Osteocyte (in vitro differentiated cells): ENCODE measurements at regions not wholly inside any gene's neighbourhood (a gene's known extent, or its start where the extent isn't known, plus 50 kb on each side); places are given as distances from the start of the nearest gene placed in this dataset.
A peak's percentile ranks its signal among the peaks of the same experiment; 100 is the strongest.

Experiments used
- DNase-seq: peaks from one replicate; pipeline ENCODE4 v3.0.0; 2021; ENCODE audit warnings: mixed read lengths; ENCODE audit not compliant: unreplicated experiment; ENCODE audit errors: extremely low spot score
- H3K27ac Mint-ChIP-seq: one replicate; pipeline ENCODE4 v1.8.0; 2021; ENCODE audit warnings: mild to moderate bottlenecking, mixed read lengths; ENCODE audit not compliant: unreplicated experiment
- H3K27me3 Mint-ChIP-seq: one replicate; pipeline ENCODE4 v1.8.0; 2021; ENCODE audit warnings: mixed read lengths; ENCODE audit not compliant: unreplicated experiment
- H3K36me3 Mint-ChIP-seq: one replicate; pipeline ENCODE4 v1.8.0; 2021; ENCODE audit warnings: mixed read lengths; ENCODE audit not compliant: unreplicated experiment
- H3K4me1 Mint-ChIP-seq: one replicate; pipeline ENCODE4 v1.8.0; 2021; ENCODE audit warnings: mixed read lengths; ENCODE audit not compliant: unreplicated experiment
- H3K4me3 Mint-ChIP-seq: one replicate; pipeline ENCODE4 v1.8.0; 2021; ENCODE audit warnings: mild to moderate bottlenecking, moderate library complexity, mixed read lengths; ENCODE audit not compliant: unreplicated experiment
- H3K9me3 Mint-ChIP-seq: one replicate; pipeline ENCODE4 v1.8.0; 2021; ENCODE audit warnings: mixed read lengths; ENCODE audit not compliant: unreplicated experiment
- CTCF ChIP-seq: fragments of 200-600 bp; sonication (generic); IDR thresholded peaks from 2 replicates; pipeline ENCODE4 v1.5.0; 2021; ENCODE audit warnings: antibody characterized with exemption, mild to moderate bottlenecking, moderate library complexity

- DNase-seq, result peak; percentile 68
- Mint-ChIP-seq H3K36me3 (no peaks in the 10 kb centered on the region), H3K27me3 (peaks cover 45% of the 10 kb centered on the region), H3K27ac (no peak overlapping the region), H3K4me3 (no peak overlapping the region), H3K4me1 (peaks cover 16% of the 10 kb centered on the region), H3K9me3 (no peaks in the 10 kb centered on the region)
- TF ChIP-seq CTCF, result no peak
Observed at GRCh38 chr9:87826331-87826730, 56.3 kb upstream of the SPATA31E1 start.

GRCh38 chr9:87827341-87827740, 55.3 kb upstream of the SPATA31E1 start:
- H3K27me3 Mint-ChIP-seq, result peaks cover 37% of the 10 kb centered on the region
- H3K36me3 Mint-ChIP-seq, result no peaks in the 10 kb centered on the region
- no peak overlapping the region for H3K27ac Mint-ChIP-seq
- no peaks in the 10 kb centered on the region for H3K9me3 Mint-ChIP-seq
- no peak for DNase-seq
- H3K4me3 Mint-ChIP-seq, result no peak overlapping the region
- no peak for TF ChIP-seq CTCF
- peaks cover 18% of the 10 kb centered on the region for H3K4me1 Mint-ChIP-seq

GRCh38 chr9:87829756-87830155, 52.9 kb upstream of the SPATA31E1 start:
- TF ChIP-seq CTCF, result no peak

GRCh38 chr9:87830446-87830845, 52.2 kb upstream of the SPATA31E1 start:
- DNase-seq, result no peak
- Mint-ChIP-seq H3K27ac (no peak overlapping the region), H3K9me3 (no peaks in the 10 kb centered on the region)

More at GRCh38 chr9:87829756-87830155, 52.9 kb upstream of the SPATA31E1 start:
- H3K27ac Mint-ChIP-seq, result no peak overlapping the region
- H3K27me3 Mint-ChIP-seq, result peaks cover 38% of the 10 kb centered on the region
- no peak for DNase-seq
- H3K4me3 Mint-ChIP-seq, result no peak overlapping the region
- no peaks in the 10 kb centered on the region for H3K36me3 Mint-ChIP-seq
- H3K4me1 Mint-ChIP-seq, result peaks cover 18% of the 10 kb centered on the region
- no peaks in the 10 kb centered on the region for H3K9me3 Mint-ChIP-seq

GRCh38 chr9:87831159-87831558, 51.5 kb upstream of the SPATA31E1 start:
- no peak for TF ChIP-seq CTCF
- no peaks in the 10 kb centered on the region for H3K9me3 Mint-ChIP-seq
- peaks cover 38% of the 10 kb centered on the region for H3K27me3 Mint-ChIP-seq
- peaks cover 18% of the 10 kb centered on the region for H3K4me1 Mint-ChIP-seq
- DNase-seq, result no peak
- no peaks in the 10 kb centered on the region for H3K36me3 Mint-ChIP-seq
- no peak overlapping the region for H3K27ac Mint-ChIP-seq
- H3K4me3 Mint-ChIP-seq, result no peak overlapping the region

More at GRCh38 chr9:87830446-87830845, 52.2 kb upstream of the SPATA31E1 start:
- H3K27me3 Mint-ChIP-seq, result peaks cover 38% of the 10 kb centered on the region
- H3K4me3 Mint-ChIP-seq, result no peak overlapping the region
- no peaks in the 10 kb centered on the region for H3K36me3 Mint-ChIP-seq
- H3K4me1 Mint-ChIP-seq, result peaks cover 18% of the 10 kb centered on the region
- no peak for TF ChIP-seq CTCF
